Dedifferentiated amniotic fluid mesenchymal stem cell (primary cell): ENCODE measurements at regions not wholly inside any gene's neighbourhood (a gene's known extent, or its start where the extent isn't known, plus 50 kb on each side); places are given as distances from the start of the nearest gene placed in this dataset.
"Not testable (repeated sequence)": the region's sequence is repeated elsewhere in the genome, so short reads cannot be mapped to it uniquely, and the experiment has no call there.

Source experiments
- DNase-seq: peaks from one replicate; pipeline ENCODE4 v3.0.0-alpha.2; 2016; ENCODE audit errors: extremely low spot score

- DNase-seq: no peak
Measured at GRCh38 chr2:16394072-16394985, 271.3 kb downstream of the CYRIA start.

DNA sequence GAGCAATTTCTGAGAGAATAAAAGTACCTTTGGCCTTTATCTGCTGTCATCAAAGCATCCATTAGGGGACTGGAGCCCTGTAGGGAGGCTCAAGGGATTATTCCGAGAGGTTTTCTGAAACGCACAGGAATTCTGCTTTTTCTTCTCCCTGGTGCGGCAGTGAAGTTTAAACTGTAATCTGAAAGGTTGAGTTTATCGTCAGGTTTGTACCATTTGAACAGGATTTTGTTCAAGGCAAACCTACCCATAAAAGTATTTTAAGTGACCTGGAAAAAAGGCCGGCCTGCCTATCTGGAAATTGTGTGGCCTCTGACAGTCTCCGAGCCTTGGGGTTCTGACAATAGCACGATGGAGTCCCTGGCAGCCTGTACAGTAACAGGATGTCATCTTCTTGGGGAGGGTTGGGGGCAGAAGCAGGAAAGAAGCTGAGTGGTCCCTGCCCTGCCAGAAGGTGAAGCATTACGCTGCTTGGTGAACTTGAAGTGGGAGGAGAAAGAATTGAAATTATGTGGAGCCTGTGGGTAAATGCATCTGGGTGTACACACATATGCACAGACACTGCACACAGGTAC is 272.0 kb downstream of the CYRIA start:
- DNase-seq: no peak

GRCh38 chr2:16392647-16393499 is 272.8 kb downstream of the CYRIA start:
- DNase-seq: no peak

DNA sequence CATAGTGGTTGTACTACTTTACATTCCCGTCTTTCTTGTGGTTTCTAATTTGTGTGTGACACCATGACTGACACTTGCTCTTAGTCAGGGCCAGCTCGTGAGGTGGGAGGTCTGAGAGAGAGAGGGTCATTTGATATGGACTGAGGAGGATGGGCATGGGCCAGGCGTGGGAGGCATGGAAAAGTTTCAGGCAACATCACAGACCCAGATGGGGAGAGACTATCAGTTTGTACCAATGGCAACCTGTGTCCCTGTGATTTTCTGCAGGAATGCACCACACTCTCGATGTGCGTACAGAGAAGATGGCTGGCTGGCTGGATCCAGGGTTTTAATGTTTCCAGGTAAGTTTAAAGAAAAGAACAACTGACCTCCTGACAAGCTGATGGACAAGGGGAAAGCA is 273.6 kb downstream of the CYRIA start:
- DNase-seq: no peak

DNA sequence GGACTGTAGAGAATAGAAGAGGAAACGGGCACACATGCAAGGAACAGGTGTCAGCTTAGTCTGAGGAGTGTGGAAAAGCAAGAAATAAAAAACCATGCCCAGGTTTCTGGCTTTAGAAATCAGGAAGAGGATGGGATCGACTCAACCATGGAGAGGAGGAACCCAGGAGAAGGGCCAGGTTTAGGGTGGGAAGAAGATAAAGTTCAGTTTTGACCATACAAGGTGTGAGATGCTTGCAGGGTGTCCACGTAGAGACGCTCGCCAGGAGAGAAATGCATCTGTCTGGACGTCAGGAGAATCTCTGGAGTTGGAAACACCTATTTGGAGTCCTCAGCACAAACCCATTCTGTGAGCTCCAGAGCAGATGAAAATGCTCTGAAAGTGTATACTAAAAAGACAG is 275.1 kb downstream of the CYRIA start:
- no peak for DNase-seq

DNA sequence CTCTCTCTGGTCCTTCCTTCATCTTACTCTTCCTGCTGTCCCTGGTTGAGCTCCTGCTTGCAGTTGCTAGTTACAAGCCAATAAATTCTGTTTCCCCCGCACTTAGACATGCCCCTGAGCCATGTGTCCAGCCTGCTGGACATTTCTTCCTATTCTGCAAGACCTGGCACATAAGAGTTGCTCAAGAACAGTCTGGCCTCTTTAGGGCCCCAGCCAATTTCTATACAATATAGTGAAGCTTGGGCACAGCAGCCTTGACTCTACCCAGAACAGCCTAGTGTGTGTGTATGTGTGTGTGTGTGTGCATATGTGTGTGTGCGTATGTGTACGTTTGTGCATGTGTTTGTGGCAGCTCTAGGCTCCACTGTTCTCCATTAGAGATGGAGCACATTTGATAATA is 276.0 kb downstream of the CYRIA start:
- no peak for DNase-seq

DNA sequence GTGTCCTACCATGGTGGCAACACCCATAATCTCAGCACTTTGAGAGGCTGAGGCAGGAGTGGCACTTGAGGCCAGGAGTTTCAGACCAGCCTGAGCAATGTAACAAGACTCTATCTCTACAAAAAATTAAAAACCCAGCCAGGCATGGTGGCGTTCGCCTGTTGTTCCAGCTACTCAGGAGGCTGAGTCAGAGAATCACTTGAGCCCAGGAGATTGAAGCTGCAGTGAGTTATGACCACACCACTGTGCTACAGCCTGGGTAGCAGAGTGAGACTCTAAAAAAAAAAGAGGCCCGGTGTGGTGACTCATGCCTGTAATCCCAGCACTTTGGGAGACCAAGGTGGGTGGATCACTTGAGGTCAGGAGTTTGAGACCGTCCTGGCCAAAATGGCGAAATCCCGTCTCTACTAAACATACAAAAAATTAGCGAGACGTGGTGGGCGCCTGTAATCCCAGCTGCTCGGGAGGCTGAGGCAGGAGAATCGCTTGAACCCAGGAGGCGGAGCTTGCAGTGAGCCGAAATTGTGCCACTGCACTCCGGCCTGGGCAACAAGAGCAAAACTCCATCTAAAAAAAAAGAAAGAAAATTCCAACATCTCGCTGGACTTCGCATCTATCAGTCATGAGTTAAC is 277.3 kb downstream of the CYRIA start:
- DNase-seq: not testable (repeated sequence)

DNA sequence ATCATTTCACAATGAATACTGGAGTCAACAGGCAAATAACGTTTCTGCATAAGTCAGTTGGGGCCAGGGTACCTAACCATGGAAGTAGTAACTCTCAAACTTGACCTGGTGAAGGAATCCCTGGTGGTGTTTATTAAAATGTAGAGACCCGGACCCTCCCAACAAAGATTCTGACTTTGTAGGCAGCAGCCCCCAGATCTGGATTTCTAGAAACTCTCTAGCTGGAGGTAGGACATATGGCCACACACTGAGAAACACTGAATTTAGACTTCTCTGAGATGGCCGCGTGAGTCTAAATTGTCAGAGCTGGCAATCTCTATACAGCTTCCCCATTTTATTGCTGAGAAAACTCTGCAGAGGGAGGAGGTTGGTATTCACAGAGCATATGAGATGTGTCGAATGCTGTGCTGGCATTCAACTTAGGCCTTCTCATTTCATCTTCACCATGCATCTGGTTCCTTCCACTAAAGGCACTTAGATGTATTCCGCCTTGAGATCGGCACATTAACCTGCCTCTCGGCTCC is 278.1 kb downstream of the CYRIA start:
- DNase-seq: no peak

- no peak for DNase-seq
Measured at GRCh38 chr2:16386431-16386830, 279.2 kb downstream of the CYRIA start.

DNA sequence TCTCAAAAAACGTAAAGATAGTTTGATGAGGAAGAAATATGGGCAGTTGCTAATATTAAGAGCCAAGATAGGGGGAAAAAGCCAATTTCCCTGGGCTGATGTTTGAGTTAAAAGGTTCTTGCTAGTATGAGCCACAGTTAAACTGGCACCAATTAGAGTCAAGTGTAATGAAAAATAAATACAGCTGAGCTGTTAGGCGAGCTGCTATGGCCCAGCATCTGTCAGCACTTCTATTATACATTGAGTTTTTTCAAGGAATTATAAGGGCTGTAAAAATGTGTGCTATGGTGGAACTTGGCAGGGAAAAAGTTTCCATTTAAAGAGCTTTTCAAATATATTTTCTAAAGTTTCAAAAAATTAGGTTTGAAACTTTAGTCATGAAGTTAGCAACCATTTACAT is 279.6 kb downstream of the CYRIA start:
- DNase-seq: no peak

DNA sequence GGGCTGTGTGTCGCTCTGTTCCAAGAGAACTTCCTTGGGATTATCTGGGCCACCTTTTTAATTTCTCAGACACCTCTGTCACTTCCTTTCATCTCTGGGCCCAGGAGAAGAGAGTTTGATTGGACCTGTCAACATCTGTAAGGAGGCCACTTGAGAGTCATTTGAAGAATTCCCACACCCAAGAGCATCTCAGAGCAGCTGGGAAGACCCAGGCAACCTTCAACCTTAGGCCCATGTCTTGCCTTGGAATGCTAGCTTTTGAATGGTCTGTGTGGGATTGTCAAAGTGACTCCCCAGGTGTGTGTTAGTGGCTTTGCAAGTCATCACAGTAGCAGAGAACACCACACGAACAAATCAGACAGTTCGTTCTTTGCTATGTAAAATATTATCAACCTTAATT is 280.3 kb downstream of the CYRIA start:
- DNase-seq: no peak

GRCh38 chr2:16383411-16383810 is 282.2 kb downstream of the CYRIA start:
- no peak for DNase-seq

- DNase-seq: no peak
Measured at GRCh38 chr2:16382451-16382850, 283.2 kb downstream of the CYRIA start.

DNA sequence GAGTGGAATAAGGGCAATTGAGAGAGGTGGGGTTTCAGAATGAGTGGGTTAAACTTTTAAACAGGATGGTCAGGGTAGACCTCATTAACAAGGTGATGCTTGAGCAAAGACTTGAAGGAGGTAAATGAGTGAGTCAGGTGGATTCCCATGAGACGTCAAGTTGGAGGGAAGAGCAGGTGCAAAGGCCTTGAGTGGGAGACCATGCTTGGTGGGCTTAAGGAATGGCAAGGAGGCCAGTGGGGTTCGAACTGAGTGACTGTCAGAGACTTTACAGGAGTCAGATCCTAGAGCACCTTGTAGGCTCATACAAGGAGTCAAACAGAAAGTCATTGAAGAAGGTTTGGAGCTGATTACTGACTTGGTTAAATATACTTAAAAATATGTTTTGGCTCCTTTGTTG is 284.1 kb downstream of the CYRIA start:
- DNase-seq: no peak

- DNase-seq: not testable (repeated sequence)
Measured at GRCh38 chr2:16379901-16380300, 285.7 kb downstream of the CYRIA start.

DNA sequence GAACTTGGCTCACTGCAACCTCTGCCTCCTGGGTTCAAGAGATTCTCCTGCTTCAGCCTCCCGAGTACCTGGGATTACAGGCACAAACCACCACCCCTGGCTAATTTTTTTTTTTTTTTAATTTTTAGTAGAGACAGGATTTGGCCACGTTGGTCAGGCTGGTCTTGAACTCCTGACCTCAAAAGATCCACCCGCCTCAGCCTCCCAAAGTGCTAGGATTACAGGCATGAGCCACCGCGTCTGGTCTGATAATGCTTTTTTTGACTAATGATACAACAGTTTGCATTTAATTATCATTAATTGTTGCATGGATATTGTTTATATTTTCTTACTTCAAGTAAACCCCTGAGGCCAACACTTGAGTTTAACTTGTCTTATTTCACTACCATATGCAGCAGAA is 286.6 kb downstream of the CYRIA start:
- DNase-seq: not testable (repeated sequence)

DNA sequence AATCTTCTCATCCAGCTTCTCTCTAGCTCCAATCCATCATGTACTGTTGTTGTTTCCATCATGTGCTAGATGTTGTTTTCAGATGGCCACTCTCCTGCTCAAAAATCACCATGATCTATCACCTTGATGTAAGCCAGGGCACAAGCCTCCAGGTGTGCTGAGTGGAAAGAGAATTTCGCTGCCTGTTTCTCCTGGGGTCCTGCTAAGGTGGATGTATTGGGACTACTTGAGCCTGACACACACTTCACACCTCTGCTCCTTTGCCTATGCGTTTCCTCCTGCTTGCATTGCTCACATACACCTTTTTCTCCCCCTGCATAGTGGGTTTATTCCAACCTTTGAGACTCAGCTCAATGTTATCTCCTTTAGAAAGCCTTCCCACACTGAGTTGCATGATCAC is 287.6 kb downstream of the CYRIA start:
- no peak for DNase-seq

DNA sequence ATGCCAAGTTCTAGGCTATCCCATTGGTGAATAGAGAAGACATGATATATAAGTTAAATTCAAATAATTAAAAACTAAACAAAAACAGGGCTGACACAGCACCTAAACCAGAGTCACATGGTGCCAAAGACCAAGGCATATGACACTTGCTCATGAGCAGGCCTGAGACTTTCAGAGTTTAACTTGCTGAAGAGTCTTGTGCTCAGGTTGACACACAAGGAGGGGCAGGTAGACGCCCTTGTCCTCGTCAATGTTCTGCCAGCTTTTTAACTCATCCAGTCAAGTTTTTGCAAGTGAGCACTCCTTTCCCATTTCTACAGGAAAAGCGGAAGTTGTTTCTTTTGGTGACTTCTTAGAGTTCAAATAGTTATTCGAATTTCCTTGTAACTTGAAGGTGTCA is 289.7 kb downstream of the CYRIA start:
- DNase-seq: no peak

- DNase-seq: no peak
Measured at GRCh38 chr2:16375351-16375750, 290.3 kb downstream of the CYRIA start.

- DNase-seq: no peak
Measured at GRCh38 chr2:16374671-16375070, 291.0 kb downstream of the CYRIA start.

DNA sequence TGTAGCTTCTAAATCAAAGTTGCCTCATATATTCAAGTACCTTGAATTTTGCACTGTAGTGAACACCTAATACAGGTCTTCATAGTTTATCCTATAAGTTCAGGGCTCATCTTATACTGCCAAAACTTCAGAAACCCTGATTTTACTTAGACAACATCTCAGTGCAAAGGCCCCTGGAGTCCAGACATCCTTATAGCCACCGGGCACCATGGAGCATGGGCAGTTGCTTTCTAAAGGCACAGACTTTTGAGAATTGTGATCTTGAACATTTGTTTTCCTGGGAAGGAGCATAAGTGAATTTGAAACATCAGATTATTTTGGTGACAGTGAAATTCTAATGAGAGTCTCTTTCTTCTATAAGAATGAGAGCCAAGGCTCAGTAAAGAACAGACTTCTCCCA is 292.3 kb downstream of the CYRIA start:
- DNase-seq: no peak

DNA sequence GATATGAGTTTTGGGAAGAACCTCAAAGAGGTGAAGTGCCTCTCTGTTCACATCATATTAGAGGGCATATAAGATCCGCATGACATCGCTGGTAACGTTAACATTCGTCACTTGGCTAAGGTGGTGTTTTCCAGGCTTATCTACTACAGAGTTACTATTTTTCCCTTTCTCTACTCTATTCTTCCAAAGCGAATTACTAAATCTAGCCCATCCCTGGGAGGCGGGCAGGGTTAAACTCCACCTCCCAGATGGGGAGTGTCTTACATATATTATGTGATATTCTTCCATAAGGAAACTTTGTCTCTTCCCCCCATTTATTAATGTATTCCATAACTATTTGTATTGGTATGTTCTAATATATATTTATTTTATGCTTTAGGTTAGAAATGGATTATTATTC is 293.9 kb downstream of the CYRIA start:
- no peak for DNase-seq
